HCT116 (cell line): ENCODE measurements at regions not wholly inside any gene's neighbourhood (a gene's known extent, or its start where the extent isn't known, plus 50 kb on each side); places are given as distances from the start of the nearest gene placed in this dataset.

Experiments
- ATAC-seq: fragments of 200-7000 bp; cut with Tn5 transposase; 2 replicates; pipeline ENCODE4 v1.9.1; 2020; ENCODE audit warnings: mild to moderate bottlenecking, moderate library complexity
- BruUV-seq: library from RNA; stranded (reverse); fragments of 400-500 nt; replicated peaks from 2 replicates; lab custom pipeline; 2021; lab: Mats Ljungman, UMichigan
- CTCF ChIA-PET: fragments of 300-600 bp; sonication (Branson Sonifier 250); formaldehyde crosslinking; loops from one replicate; lab custom pipeline; 2021; ENCODE audit warnings: antibody characterized with exemption; lab: Charles Lee
- POLR2A ChIA-PET: fragments of 300-600, 350-600 bp; sonication (Branson Sonifier 250); formaldehyde crosslinking; loops from one replicate; lab custom pipeline; 2021; ENCODE audit warnings: antibody characterized with exemption; lab: Charles Lee
- RAD21 ChIA-PET, 2 experiments: fragments of 300-600 bp; sonication (Branson Sonifier 250); formaldehyde crosslinking; loops; one replicate each; lab custom pipeline; 2023; ENCODE audit warnings: low total read pairs in 2 of 2; ENCODE audit not compliant: uncharacterized antibody in 2 of 2, unreplicated experiment in 2 of 2, low non-redundant PET in 1 of 2; lab: Charles Lee
- DNase-seq: peaks from one replicate; pipeline ENCODE4 v3.0.0-alpha.2; 2010; ENCODE audit warnings: low read depth, low spot score
- H2AFZ ChIP-seq: fragments of 200-600 bp; shearing (Covaris generic), sonication (generic); 2 replicates; pipeline ENCODE4 v1.6.1; 2017; ENCODE audit warnings: low read depth, mixed run types, mixed read lengths, antibody characterized with exemption, low read length; ENCODE audit not compliant: poor library complexity, severe bottlenecking
- H3K27ac ChIP-seq: 2 replicates; pipeline ENCODE4 v1.5.1; 2012; ENCODE audit warnings: low read depth, low read length
- H3K27me3 ChIP-seq: fragments of 200-600 bp; sonication (generic); 2 replicates; pipeline ENCODE4 v1.6.1; 2016; ENCODE audit warnings: mixed run types, low read length, mixed read lengths; ENCODE audit not compliant: insufficient read depth
- H3K36me3 ChIP-seq, 2 experiments: fragments of 200-500 bp in 1 of 2; fragments of 200-600 bp in 1 of 2; sonication (Bioruptor generic) in 1 of 2; sonication (generic) in 1 of 2; 2 replicates each; pipeline versions ENCODE4 v1.5.1 to v1.6.1; 2014 to 2016; ENCODE audit warnings: low read length in 2 of 2, inconsistent platforms in 1 of 2, mixed read lengths in 1 of 2, mixed run types in 1 of 2; ENCODE audit not compliant: insufficient read depth in 2 of 2, control insufficient read depth in 1 of 2
- H3K4me1 ChIP-seq, 2 experiments: fragments of 200-600 bp in 1 of 2; sonication (generic) in 1 of 2; 2 replicates each; pipeline versions ENCODE4 v1.5.1 to v1.6.1; 2012 to 2017; ENCODE audit warnings: low read length in 2 of 2, inconsistent platforms in 1 of 2, mild to moderate bottlenecking in 1 of 2, mixed read lengths in 1 of 2, mixed run types in 1 of 2, moderate library complexity in 1 of 2; ENCODE audit not compliant: insufficient read depth in 2 of 2, control insufficient read depth in 1 of 2
- H3K4me2 ChIP-seq: fragments of 200-600 bp; sonication (generic); 2 replicates; pipeline ENCODE4 v1.6.1; 2017; ENCODE audit warnings: mixed run types, low read length, mixed read lengths
- H3K4me3 ChIP-seq, 2 experiments: fragments of 200-600 bp in 1 of 2; sonication (generic) in 1 of 2; replicated peaks in 1 of 2; 2 replicates each; pipeline ENCODE4 v1.5.1; 2011 to 2016; ENCODE audit warnings: low read length in 2 of 2, control low read depth in 1 of 2, low read depth in 1 of 2, mild to moderate bottlenecking in 1 of 2, mixed read lengths in 1 of 2, mixed run types in 1 of 2
- H3K79me2 ChIP-seq: fragments of 200-600 bp; sonication (generic); 2 replicates; pipeline ENCODE4 v1.6.1; 2017; ENCODE audit warnings: mild to moderate bottlenecking, mixed run types, low read length, moderate library complexity, mixed read lengths; ENCODE audit not compliant: insufficient read depth
- H3K9ac ChIP-seq: fragments of 200-600 bp; sonication (generic); 2 replicates; pipeline ENCODE4 v1.6.1; 2016; ENCODE audit warnings: low read length, mixed read lengths
- H3K9me2 ChIP-seq: fragments of 200-600 bp; sonication (generic), shearing (Covaris generic); 2 replicates; pipeline ENCODE4 v1.6.1; 2017; ENCODE audit warnings: mixed run types, mild to moderate bottlenecking, moderate library complexity; ENCODE audit not compliant: insufficient read depth
- H3K9me3 ChIP-seq, 2 experiments: fragments of 200-500 bp in 1 of 2; fragments of 200-600 bp in 1 of 2; sonication (Bioruptor generic) in 1 of 2; sonication (generic) in 1 of 2; 2 replicates each; pipeline ENCODE4 v1.6.1; 2014 to 2017; ENCODE audit warnings: low read length in 2 of 2, mixed read lengths in 2 of 2, inconsistent platforms in 1 of 2, low read depth in 1 of 2, mild to moderate bottlenecking in 1 of 2, mixed run types in 1 of 2, moderate library complexity in 1 of 2; ENCODE audit not compliant: control insufficient read depth in 1 of 2, insufficient read depth in 1 of 2
- H4K20me1 ChIP-seq: fragments of 200-600 bp; sonication (generic), shearing (Covaris generic); 2 replicates; pipeline ENCODE4 v1.6.1; 2017; ENCODE audit warnings: mixed run types, mild to moderate bottlenecking, moderate library complexity; ENCODE audit not compliant: insufficient read depth
- CBX3 ChIP-seq: IDR thresholded peaks from 2 replicates; pipeline ENCODE4 v1.6.1; 2012; ENCODE audit warnings: low read depth
- EGR1 ChIP-seq: IDR thresholded peaks from 2 replicates; pipeline ENCODE4 v1.6.1; 2012; ENCODE audit warnings: low read depth
- ELF1 ChIP-seq: IDR thresholded peaks from 2 replicates; pipeline ENCODE4 v1.6.1; 2012; ENCODE audit warnings: low read depth, borderline replicate concordance
- EZH2 ChIP-seq: fragments of 200-600 bp; sonication (generic); IDR thresholded peaks from 2 replicates; pipeline ENCODE4 v1.6.1; 2017; ENCODE audit warnings: antibody characterized with exemption, mixed run types
- FOSL1 ChIP-seq: IDR thresholded peaks from 2 replicates; pipeline ENCODE4 v1.6.1; 2012; ENCODE audit warnings: low read depth
- JUND ChIP-seq: IDR thresholded peaks from 2 replicates; pipeline ENCODE4 v1.6.1; 2012
- POLR2A ChIP-seq: IDR thresholded peaks from 2 replicates; pipeline ENCODE4 v1.7.0; 2011; ENCODE audit warnings: borderline replicate concordance; ENCODE audit not compliant: insufficient read depth, insufficient read length; ENCODE audit errors: extremely low read depth
- POLR2AphosphoS5 ChIP-seq: IDR thresholded peaks from 2 replicates; pipeline ENCODE4 v1.6.1; 2011; ENCODE audit warnings: mild to moderate bottlenecking, low read depth, low read length, moderate library complexity
- RAD21 ChIP-seq: IDR thresholded peaks from 2 replicates; pipeline ENCODE4 v1.6.1; 2012; ENCODE audit warnings: low read depth, mild to moderate bottlenecking
- SP1 ChIP-seq: IDR thresholded peaks from 2 replicates; pipeline ENCODE4 v1.6.1; 2012; ENCODE audit warnings: low read depth
- SRF ChIP-seq: IDR thresholded peaks from 2 replicates; pipeline ENCODE4 v1.6.1; 2012; ENCODE audit warnings: low read depth
- TCF7L2 ChIP-seq: IDR thresholded peaks from 2 replicates; pipeline ENCODE4 v1.7.0; 2011; ENCODE audit warnings: borderline replicate concordance, inconsistent platforms; ENCODE audit not compliant: insufficient read depth, insufficient read length; ENCODE audit errors: extremely low read depth
- intact Hi-C: fragments of 100-400 bp; cut with micrococcal nuclease; formaldehyde crosslinking; loops from 2 replicates; pipeline ENCODE4 v1.10.0; 2022
- TF ChIP-seq, protein P1 (sequence below): IDR thresholded peaks from 2 replicates; pipeline ENCODE4 v1.6.1; 2012; ENCODE audit warnings: low read depth
- TF ChIP-seq, protein P2 (sequence below), 3 experiments: fragments of 200-600 bp in 1 of 3; sonication (generic) in 1 of 3; IDR thresholded peaks in 2 of 3; conservative IDR thresholded peaks in 1 of 3; 2 replicates each; pipeline ENCODE4 v1.5.1; 2012 to 2017; ENCODE audit warnings: low read depth in 2 of 3, low read length in 2 of 3, antibody characterized with exemption in 1 of 3, borderline replicate concordance in 1 of 3, control low read depth in 1 of 3, mild to moderate bottlenecking in 1 of 3, mixed read lengths in 1 of 3, mixed run types in 1 of 3, moderate library complexity in 1 of 3; ENCODE audit not compliant: insufficient read depth in 1 of 3
- TF ChIP-seq, protein P3 (sequence below): IDR thresholded peaks from 2 replicates; pipeline ENCODE4 v1.6.1; 2011; ENCODE audit warnings: mild to moderate bottlenecking, low read length, moderate library complexity; ENCODE audit not compliant: insufficient replicate concordance; ENCODE audit errors: extremely low read depth

DNA sequence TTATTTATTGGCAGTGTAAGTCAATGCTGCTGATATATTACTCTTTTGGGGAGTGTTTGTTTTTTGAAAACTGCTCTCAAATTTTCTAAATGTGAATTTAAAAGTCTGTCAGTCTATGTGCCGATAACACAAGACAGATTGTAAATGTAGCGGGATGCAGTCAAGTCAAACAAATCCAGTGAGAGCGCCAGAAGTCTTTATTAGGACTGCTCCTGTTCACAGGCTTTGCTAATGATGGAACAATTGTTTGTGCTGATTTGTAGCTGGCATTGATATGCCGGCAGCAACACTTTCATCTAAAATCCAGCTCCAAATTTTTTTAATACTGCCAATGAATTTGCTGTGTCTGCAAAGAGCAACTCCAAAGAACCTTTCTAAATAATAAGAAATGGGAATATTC, 78.7 kb upstream of the TET2 start:
- no peak overlapping the region for H3K4me3 ChIP-seq
- H3K79me2 ChIP-seq = no peaks in the 10 kb centered on the region
- DNase-seq = no peak
- no peaks in the 10 kb centered on the region for H4K20me1 ChIP-seq
- ChIA-PET CTCF (no interaction called here), POLR2A (no interaction called here), RAD21 (no interaction called here)
- intact Hi-C loops = no loop called here
- TF ChIP-seq SRF (no peak), EZH2 (no peak), FOSL1 (no peak), POLR2AphosphoS5 (no peak), JUND (no peak)
- no peak for ATAC-seq
- BruUV-seq = no TSS peak
- no peak overlapping the region for H3K4me2 ChIP-seq
- no peaks in the 10 kb centered on the region for H3K27me3 ChIP-seq
- H3K9me2 ChIP-seq = no peaks in the 10 kb centered on the region
- no peak overlapping the region for H3K27ac ChIP-seq
- H3K9ac ChIP-seq = no peak overlapping the region
- no peaks in the 10 kb centered on the region for H3K9me3 ChIP-seq
- no peak overlapping the region for H2AFZ ChIP-seq
- H3K36me3 ChIP-seq = no peaks in the 10 kb centered on the region
- H3K4me1 ChIP-seq = no peaks in the 10 kb centered on the region

DNA sequence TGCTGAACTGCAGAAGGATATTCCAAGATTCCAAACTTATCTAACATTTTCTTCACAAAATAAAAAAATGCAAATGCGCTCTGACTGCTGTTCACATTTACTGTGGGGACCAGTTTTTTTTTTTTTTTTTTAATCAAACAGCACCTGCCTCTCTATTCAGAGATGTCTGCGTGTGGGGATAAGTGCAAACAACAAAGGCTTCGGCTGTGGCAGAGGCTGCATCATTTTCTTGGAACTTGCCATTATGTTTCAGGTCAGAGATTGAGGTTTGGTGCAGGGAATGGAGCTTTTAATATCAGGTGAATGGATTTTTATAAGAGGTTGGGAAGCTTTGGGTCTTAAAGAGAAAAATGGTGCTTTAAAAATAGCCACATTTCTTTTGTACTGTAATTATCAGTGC, 78.2 kb upstream of the TET2 start:
- Histone ChIP-seq H3K27me3 (no peaks in the 10 kb centered on the region), H4K20me1 (no peaks in the 10 kb centered on the region), H3K4me1 (no peaks in the 10 kb centered on the region), H3K79me2 (no peaks in the 10 kb centered on the region), H3K36me3 (no peaks in the 10 kb centered on the region), H2AFZ (no peak overlapping the region), H3K9me2 (no peaks in the 10 kb centered on the region), H3K27ac (no peak overlapping the region), H3K9me3 (no peaks in the 10 kb centered on the region), H3K4me3 (no peak overlapping the region), H3K9ac (no peak overlapping the region), H3K4me2 (no peak overlapping the region)
- ChIA-PET RAD21 (no interaction called here), CTCF (no interaction called here), POLR2A (interaction anchor here (0.7 kb wide), 1 partner anchor 14 kb away, joined by 3 read pairs; no protein-coding TSS in a partner anchor)
- intact Hi-C loops = no loop called here
- ATAC-seq = no peak
- no TSS peak for BruUV-seq
- DNase-seq = no peak
- TF ChIP-seq, protein P1, sequence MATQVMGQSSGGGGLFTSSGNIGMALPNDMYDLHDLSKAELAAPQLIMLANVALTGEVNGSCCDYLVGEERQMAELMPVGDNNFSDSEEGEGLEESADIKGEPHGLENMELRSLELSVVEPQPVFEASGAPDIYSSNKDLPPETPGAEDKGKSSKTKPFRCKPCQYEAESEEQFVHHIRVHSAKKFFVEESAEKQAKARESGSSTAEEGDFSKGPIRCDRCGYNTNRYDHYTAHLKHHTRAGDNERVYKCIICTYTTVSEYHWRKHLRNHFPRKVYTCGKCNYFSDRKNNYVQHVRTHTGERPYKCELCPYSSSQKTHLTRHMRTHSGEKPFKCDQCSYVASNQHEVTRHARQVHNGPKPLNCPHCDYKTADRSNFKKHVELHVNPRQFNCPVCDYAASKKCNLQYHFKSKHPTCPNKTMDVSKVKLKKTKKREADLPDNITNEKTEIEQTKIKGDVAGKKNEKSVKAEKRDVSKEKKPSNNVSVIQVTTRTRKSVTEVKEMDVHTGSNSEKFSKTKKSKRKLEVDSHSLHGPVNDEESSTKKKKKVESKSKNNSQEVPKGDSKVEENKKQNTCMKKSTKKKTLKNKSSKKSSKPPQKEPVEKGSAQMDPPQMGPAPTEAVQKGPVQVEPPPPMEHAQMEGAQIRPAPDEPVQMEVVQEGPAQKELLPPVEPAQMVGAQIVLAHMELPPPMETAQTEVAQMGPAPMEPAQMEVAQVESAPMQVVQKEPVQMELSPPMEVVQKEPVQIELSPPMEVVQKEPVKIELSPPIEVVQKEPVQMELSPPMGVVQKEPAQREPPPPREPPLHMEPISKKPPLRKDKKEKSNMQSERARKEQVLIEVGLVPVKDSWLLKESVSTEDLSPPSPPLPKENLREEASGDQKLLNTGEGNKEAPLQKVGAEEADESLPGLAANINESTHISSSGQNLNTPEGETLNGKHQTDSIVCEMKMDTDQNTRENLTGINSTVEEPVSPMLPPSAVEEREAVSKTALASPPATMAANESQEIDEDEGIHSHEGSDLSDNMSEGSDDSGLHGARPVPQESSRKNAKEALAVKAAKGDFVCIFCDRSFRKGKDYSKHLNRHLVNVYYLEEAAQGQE = no peak
- TF ChIP-seq, protein P2, sequence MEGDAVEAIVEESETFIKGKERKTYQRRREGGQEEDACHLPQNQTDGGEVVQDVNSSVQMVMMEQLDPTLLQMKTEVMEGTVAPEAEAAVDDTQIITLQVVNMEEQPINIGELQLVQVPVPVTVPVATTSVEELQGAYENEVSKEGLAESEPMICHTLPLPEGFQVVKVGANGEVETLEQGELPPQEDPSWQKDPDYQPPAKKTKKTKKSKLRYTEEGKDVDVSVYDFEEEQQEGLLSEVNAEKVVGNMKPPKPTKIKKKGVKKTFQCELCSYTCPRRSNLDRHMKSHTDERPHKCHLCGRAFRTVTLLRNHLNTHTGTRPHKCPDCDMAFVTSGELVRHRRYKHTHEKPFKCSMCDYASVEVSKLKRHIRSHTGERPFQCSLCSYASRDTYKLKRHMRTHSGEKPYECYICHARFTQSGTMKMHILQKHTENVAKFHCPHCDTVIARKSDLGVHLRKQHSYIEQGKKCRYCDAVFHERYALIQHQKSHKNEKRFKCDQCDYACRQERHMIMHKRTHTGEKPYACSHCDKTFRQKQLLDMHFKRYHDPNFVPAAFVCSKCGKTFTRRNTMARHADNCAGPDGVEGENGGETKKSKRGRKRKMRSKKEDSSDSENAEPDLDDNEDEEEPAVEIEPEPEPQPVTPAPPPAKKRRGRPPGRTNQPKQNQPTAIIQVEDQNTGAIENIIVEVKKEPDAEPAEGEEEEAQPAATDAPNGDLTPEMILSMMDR (IDR thresholded peaks at IDR 0.05 in 2 of 3, conservative IDR thresholded peaks at IDR 0.05 in 1 of 3; ENCODE audit: borderline replicate concordance in 1 of 3, insufficient read depth in 1 of 3, low read depth in 2 of 3, low read length in 2 of 3) = no peak
- TF ChIP-seq SP1 (no peak), TCF7L2 (no peak), EGR1 (no peak), RAD21 (no peak), POLR2A (no peak), ELF1 (no peak), POLR2AphosphoS5 (no peak), CBX3 (no peak), JUND (no peak)
- TF ChIP-seq, protein P3, sequence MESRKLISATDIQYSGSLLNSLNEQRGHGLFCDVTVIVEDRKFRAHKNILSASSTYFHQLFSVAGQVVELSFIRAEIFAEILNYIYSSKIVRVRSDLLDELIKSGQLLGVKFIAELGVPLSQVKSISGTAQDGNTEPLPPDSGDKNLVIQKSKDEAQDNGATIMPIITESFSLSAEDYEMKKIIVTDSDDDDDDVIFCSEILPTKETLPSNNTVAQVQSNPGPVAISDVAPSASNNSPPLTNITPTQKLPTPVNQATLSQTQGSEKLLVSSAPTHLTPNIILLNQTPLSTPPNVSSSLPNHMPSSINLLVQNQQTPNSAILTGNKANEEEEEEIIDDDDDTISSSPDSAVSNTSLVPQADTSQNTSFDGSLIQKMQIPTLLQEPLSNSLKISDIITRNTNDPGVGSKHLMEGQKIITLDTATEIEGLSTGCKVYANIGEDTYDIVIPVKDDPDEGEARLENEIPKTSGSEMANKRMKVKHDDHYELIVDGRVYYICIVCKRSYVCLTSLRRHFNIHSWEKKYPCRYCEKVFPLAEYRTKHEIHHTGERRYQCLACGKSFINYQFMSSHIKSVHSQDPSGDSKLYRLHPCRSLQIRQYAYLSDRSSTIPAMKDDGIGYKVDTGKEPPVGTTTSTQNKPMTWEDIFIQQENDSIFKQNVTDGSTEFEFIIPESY = no peak
